Stimulated activated CD4-positive, alpha-beta T cell treated with anti-CD3 and anti-CD28 coated beads, Interleukin-4, amount 100 ng/mL, for 24 hours (primary cell): ENCODE measurements at regions not wholly inside any gene's neighbourhood (a gene's known extent, or its start where the extent isn't known, plus 50 kb on each side); places are given as distances from the start of the nearest gene placed in this dataset.

Experiments used
- DNase-seq: peaks from one replicate; pipeline ENCODE4 v3.0.0-alpha.2; 2020

DNA sequence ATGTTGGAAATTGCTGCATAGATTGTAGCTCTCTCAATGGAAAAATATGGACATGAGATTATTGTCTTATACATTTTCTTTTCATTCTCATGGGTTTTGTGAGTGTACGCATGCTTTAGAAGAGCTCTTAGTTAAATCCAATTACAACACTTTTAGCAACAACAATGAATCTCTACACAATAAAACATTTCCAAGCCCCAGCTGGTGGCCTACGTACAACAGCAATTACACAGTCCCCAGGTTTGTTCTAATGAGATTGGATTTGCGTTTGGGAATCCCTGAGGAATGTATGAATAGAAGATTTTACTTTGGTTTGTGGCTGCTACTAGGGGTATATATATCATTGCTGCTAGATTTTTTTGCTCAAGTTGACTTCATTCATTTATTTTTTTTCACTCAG is 98.6 kb downstream of the FHDC1 start:
- no peak for DNase-seq

DNA sequence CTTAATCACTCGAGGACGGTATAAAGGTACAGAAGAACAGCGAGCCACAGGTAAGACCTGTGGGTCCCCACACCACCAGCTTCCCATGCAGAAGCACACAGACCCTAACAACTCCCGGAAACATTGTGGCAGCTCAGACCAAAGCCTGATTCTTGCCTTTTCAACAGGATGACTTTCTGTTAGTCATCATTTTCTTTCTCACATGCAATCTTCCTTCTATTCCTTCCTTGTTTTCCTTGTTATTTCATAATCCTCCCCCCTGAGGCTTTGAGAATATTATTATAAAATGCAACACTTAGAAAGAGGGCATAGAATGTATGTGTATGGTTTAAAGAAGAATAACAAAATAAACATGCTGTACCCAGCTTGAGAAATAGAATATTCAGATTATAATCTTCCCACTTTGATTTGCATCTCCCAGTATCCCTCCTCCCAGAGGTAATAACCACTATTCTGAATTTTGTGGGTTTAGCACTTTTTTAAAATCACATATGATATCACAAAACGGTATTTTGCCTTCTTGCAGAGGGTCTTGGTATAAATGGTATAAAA is 100.9 kb downstream of the FHDC1 start:
- no peak for DNase-seq

DNA sequence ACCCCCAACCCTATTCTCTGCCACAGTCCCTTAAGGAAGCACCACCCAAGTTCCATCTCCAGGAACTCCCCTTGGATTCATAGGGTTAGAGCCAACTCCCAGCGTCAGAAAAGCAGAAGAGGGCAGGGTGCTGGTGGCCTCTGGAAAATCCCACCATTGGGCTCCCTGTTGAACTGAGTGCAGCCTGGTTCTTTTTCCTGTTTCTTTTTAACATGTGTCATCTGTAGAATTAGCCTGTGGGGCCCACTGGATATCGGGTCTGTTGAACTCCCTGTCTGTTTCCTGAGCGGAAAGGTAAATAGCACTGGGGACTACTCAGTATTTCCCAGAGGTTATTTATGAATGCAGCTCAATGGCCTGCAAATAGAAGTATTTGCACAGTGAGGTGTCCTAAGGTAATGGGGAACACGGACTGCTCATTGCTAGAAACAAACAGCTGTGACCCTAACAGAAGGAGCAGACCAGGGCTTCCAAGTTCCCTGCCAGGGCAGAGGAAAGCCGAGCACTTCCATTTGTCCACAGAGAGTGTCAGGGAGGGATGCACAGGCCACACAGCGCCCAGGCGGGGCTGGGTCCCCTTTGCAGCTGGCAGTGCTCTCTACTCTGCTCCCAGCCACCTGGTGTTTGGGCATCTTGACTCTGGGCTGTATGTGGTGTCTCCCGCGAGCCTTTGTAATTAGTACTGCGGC is 102.6 kb downstream of the FHDC1 start:
- no peak for DNase-seq

DNA sequence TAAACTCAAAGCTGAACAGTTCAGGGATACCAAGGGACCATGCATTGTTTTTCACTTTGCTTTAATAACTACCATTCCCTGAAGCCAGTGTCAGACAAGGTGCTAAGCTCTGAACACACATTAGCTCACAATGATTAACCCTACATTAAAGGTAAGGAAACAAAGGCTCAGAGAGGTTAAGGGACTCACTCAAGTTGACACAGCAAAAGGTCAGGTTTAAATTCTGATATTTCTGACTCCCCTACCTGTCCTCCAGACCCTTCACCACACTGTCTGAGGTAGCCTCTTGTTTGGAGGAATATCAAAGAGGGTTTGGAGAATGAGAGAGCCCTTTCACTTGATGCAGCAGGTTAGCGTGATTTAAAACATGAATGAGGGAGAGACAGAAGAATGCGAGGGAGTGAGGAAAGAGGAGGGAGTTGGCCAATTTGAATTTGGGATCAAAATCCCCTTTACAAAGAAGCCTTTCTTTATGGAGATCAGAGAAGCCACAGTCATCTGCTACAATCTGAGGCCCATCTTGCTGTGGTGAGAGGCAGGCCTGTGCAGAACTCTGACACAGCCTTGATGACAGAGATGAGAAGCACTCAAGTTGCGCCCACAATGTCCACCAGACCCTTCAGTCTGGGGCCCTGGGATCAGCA is 103.5 kb downstream of the FHDC1 start:
- DNase-seq: no peak

DNA sequence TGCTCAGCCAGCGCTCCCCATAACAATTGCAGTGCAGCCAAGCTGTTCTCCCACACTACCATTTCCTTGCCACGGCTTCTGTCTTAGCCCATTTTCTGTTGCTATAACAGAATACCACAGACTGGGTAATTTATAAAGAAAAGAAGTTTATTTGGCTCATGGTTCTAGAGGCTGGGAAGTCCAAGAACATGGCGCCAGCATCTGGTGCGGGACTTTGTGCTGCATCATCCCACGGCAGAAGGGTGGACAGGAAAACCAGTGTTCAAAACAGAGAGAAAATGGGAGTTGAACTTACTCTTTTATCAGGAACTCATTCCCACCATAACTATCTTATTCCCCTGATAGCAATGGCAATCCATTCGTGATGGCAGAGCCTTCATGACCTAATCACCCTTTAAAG is 104.6 kb downstream of the FHDC1 start:
- DNase-seq: no peak

DNA sequence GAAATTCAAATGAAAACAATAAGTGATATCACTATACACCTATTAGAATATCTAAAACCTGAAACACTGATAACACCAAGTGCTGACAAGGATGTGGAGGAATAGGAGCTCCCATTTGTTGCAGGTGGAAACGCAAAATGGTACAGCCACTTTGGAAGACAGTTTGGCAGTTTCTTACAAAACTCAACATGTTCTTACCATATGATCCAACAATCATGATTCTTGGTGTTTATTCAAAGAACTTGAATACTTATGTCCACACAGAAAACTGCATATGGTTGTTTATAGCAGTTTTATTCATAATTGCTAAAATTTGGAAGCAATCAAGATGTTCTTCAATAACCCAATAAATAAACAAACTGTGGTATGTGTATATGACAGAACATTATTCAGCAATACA is 107.9 kb downstream of the FHDC1 start:
- no peak for DNase-seq

DNA sequence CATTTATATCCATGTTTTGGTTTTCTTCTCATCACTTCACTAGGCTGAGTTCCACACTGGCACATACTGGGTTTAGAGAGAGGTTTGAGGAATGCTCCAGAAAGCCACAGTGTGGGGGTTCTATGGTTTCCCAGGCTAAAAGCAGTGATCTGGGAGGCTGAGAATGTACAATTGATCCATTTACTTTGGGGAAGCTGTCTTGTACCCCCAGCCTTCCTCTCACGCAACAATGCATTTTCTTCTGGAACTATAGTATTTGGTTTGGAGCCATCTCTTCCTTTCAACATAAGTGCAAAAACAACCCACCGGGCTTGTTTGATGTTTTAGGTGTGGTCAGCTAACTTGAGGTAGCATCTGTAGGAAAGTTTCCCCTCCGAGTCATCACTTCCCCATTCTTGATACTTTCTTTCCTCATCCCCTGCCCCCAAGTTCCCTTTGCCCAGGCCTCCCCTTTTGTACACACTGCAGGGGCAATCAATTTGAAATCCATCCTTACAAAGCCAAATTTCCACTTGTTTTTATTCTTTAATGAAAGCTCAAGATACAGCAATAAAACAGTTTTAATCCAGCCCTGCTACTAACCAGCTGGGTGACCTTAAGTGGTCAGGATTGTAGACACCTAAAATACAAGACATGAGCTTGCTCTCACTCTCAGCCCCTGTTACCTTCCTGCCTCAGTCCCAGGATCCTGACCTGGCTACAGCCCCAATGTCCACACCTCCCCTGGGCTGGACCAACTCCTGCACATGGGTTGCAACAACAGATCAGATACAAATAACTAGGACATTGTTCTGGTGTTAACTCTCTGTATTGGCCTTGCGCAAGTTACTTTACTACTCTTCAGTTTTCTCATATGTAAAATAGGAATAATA is 109.2 kb downstream of the FHDC1 start:
- no peak for DNase-seq

DNA sequence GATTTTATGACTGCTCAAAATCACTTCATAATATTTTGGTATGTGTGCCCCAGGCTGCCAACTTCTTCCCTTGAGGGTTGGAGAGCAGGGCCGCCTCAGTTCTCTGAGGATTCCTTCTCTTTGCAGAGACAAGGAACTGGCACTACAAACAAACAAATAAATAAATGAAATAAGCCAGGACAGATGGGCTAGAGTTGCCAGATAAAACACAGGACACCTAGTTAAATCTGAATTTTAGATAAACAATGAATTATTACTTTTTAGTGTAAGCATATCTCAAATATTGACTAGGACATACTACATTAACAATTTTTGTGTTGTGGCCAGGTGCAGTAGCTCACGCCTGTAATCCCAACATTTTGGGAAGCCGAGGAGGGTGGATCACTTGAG is 122.5 kb downstream of the FHDC1 start:
- no peak for DNase-seq

DNA sequence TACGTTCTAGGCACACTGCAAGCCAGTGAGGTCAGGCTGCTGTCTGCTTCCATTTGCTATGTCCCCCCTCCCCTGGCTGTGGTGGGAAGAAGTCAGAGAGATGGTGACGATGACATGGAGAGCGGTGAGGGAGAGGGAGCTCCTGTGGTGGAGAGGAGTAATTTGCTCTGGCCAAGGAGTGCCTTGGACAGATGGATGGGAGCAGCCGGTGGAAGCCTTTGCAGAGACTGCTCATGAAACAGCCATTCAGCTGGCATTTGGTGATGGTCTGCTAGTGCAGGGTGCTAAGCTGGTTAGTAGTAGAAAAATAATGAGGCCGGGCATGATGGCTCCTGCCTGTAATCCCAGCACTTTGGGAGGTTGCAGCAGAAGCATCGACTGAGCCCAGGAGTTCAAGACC is 124.1 kb downstream of the FHDC1 start:
- DNase-seq: no peak

DNA sequence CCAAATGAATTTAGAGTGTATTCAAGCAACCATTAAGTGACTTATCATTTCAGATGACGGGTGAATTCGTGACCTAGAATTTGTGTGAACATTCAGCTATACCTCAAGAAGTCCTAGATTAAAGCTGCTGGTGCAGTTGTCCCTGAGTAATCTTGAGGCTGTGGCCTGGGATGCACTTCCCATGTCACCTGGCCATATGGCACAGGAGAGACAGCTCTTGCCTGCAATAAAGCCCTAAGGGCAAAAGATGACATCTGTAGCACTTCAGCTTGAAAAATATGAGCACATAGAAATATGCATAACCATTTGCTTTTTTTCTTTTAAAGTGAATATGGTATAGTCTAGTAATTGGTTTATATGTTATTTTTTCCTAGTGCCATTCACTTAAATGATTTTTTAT is 125.8 kb downstream of the FHDC1 start:
- DNase-seq: no peak

DNA sequence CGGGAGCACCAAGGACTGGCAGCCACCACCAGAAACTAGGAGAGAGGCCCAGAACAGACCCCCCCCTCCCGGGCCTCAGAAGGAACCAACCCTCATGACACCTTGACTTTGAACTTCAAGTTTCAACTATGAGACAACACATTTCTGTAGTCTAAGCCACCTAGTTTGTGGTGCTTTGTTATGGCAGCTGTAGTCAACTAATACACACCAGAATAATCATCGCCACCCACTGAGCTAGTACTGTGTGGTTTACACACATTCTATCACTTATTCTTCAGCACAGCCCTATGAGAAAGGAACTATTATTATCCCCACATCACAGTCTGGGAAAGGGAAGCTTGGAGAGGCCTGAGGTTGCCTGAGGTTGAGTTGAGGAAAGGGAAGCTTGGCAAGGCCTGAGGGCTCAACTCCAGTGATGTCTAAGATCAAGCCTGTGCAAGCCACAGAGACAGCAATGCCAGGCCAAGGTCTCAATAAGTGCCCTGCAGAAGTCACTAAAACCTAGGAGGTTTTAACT is 126.6 kb downstream of the FHDC1 start:
- no peak for DNase-seq

DNA sequence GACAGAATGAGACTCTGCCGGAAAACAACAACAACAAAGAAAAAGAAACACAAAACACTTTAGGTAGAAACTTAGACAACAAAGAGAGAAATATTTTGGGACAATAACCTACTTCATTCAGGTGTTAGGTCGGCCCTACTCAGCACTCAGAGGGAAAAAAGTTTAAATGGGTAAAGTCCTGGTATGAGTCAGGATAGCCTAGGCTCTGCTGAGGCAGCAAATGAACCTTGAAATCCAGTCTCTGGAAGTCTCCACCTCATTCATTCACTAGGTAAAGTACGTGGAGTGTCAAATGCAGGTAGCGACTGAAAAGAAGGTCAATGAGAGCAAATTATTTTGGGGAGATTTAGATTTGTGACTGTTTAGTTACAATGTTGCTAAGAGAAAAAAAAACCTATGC is 127.4 kb downstream of the FHDC1 start:
- no peak for DNase-seq

DNA sequence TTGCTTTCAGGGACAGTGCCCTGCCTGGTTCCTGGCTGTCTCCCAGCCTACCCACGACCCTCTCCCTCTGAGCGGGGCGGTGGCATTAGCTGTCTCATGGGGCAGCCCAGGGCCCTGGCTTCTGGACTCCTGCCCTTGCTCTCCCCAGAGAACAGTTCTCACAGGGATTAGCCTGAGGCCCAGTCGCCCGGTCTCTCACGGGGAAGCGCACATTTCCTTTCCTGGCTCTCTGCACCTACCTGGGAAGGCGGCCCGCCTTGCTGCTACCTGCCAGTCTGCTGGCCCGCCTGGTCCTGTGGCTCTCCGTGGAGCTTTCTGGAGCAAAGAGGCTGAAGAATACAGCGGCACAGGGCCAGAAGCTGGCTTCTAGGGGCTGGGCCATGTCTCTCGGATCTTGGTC is 128.4 kb downstream of the FHDC1 start:
- no peak for DNase-seq

DNA sequence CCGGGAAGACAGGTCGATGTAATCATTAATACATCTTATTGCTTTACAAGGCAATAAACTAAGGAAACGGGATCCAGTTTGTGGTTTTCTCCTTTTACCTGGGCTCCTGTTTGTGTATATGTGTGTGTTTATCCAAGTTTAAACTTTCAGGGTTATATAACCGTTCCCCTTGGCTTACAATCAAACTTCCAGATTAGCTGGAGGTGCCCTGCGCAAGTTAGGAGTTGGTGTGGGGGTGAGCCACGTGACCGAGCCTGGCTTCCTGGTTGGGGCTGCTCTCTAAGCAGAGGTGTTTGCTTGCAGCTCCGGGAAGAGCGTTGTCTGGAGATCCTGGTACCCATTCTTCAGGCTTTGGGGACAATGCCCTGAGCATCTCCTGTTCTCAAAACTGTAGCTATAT is 129.2 kb downstream of the FHDC1 start:
- DNase-seq: no peak

DNA sequence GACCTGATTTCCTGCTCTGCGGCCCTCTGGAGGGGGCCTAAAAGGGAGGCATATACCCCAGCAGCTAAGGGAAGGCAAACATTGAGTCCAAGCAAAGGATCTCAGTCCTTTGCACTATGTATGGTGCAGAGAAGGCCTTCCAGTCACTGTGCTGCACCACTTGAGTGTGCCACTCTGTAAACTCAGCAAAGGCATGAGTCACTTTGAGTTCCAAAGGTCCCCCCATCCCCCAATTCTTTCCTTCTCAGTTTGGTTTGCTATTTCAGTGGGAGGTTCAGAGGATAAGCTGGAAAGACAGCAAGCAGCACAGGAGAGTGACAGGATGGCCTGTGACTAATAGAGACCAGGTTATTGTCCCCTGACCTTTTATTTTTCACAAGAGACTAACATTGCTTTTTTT is 131.3 kb downstream of the FHDC1 start:
- no peak for DNase-seq

DNA sequence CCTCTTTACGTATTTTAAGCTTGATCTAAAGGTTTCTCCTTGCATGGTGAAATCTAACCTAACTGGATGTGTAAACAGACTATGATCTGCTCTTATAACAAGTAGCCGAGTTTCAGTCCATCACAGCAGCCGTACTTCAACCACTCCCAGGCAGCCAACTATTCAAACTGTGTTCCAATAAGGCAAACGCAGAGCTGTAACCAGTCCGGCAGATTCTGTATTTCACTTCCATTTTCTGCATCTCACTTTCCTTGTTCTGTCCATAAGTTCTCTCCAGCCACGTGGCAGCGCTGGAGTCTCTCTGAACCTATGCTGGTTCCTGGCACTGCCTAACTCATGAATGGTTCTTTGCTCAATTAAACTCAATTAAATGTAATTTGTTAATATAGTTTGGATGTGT is 132.6 kb downstream of the FHDC1 start:
- DNase-seq: no peak

DNA sequence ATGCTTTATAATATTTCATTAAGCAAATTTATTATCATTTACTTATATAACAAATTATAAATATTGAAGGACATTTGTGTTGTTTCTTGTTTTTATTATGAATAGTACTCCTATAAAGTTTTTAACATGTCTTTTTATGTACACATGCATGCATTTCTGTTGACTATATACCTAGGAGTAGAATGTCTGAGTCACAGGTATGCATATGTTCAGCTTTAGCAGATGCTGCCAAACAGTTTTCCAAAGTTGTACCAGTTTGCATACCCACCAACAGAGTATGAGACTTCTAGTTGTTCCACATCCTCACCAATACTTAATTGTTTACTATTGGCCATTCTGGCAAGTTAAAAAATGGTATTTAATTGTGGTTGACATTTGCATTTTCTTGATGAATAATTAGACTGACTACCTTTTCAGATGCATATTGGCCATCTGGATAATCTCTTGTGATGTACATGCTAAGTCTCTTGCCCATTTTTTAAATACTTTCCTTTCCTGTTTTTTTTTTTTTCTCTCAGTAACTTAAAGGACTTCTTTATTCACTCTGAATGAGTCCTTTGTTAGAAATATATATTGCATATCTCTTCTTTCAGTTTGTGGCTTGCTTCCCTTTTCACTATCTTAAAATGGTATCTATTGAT is 132.2 kb upstream of the TRIM2 start:
- DNase-seq: no peak

DNA sequence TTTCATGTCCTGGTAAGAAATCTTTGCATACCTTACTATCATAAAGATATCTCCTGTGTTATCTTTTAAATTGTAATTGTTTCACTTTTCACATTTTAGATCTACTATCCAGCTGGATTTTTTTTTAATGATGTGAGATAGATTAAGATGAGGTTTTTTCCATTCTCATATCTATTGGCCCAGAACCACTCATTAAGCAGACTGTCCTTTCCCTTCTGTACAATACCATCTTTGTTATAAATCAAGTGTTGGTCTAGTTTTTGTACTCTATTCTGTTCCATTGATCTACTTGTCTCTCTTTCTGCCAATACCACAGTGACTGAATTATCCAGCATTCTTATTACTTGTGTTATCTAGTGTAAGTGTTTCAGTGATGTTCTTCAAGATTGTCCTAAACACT is 131.6 kb upstream of the TRIM2 start:
- no peak for DNase-seq

DNA sequence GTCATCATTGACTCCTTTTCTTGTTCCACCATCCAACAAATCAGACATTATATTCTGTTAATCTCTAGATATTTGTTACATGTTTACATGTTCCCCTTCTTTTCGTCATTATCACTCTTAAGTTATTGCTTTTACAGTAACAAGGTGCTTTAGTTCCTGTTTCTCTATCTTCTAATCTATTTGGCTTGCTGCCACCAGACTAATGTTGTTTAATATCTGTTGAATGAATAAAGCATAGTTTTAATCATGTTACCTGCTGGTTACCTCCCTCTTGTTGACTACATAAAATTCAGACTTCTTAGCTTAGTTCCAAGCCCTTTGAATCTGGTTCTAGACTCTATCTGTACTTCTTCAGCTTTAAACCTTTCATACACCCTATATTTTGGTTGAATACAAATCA is 129.8 kb upstream of the TRIM2 start:
- DNase-seq: no peak

DNA sequence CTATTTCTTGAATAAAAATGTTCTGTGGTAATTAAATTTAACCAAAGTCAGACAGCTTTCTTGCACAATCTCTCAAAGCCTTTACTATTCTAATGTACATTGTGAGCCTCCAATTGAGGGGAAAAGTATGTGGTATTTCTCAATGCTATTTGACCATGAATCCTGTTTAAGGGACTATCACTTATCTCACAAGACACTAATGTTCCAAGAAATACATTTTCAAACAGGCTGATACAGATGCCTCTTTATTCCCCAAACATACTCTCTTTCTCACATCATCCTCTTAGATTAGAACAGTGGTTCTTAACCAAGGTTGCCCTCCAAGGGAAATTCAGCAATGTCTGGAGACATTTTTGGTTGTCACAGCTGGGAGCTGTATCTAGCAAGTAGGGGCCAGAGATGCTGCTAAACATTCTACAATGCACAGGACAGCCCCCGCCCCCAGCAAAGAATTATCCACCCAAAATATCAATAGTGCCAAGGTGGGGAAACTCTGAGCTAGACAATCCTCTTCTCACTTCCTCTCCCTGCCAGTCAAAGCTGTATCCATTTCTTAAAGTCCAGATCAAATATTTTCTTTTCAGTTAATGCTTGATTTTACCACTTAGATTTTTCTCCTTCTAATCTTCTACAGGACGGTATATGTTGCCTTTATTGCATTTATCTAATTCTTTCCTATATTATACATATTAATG is 129.2 kb upstream of the TRIM2 start:
- DNase-seq: no peak

DNA sequence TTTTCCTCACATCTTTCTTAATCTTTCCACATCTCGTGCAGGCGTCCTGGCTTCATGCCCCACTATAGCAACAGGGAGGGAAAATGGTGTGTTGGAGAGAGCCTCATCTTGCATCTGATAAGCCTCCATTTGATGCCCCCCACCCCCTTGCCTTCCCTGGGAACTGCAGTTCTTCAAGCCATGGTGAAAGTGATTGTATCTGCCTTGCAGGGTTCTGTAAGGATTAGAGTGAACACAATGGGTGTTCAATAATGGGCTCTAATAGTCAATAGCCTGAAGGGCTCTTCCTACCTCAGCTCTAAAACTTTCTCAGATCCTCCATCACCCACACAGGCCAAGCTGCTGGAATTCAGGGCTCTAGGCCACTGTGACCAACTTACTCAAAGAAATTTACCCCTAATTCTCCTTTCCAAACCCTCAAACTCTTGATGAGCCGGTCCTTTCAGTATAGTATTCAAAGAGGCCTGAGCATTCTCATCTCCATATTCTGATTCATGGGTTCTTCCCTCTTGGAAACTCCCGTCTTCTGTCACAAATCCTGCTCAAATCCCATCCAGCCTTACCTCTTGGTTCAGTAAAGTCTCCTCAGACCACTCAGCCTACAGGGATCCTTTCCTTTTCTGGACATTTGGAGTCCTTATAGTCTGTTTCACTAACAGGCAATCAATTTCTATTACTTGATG is 128.3 kb upstream of the TRIM2 start:
- no peak for DNase-seq

DNA sequence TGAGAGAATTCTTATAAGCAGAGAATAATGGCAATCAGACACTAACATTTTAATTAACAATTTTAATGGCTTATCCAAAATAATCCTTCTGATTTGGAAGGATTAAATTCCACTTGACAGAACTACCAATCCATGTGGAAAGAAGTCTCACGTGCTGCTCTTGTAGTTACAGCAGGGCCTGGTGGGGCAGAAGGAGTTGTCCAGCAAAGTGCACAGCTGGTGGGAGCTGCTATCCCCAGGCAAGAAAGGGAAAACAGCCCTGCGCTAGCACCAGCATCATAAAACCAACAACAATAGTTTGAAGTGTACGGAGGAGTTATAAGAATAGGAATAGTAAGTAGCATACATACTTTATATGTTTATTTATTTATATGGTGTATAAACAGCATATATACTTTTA is 127.4 kb upstream of the TRIM2 start:
- no peak for DNase-seq
